Mesenchymal stem cell (in vitro differentiated cells and primary cell): ENCODE measurements at regions not wholly inside any gene's neighbourhood (a gene's known extent, or its start where the extent isn't known, plus 50 kb on each side); places are given as distances from the start of the nearest gene placed in this dataset.

Source experiments
- DNase-seq: peaks from one replicate; pipeline ENCODE4 v3.0.0-alpha.2; 2013
- H2AFZ ChIP-seq: one replicate; pipeline ENCODE4 v1.6.1; 2013; ENCODE audit warnings: low read depth, mild to moderate bottlenecking, control low read depth, inconsistent platforms, low read length, moderate library complexity
- H2AK5ac ChIP-seq: 2 replicates; pipeline ENCODE4 v1.6.1; 2013; ENCODE audit warnings: low read length, moderate library complexity, mild to moderate bottlenecking, inconsistent platforms; ENCODE audit not compliant: severe bottlenecking
- H2BK120ac ChIP-seq: one replicate; pipeline ENCODE4 v1.6.1; 2013; ENCODE audit warnings: low read depth, mild to moderate bottlenecking, inconsistent platforms, low read length, moderate library complexity
- H2BK12ac ChIP-seq, 2 experiments: one replicate each; pipeline ENCODE4 v1.6.1; 2013; ENCODE audit warnings: inconsistent platforms in 2 of 2, low read length in 2 of 2, mild to moderate bottlenecking in 2 of 2, moderate library complexity in 2 of 2, control low read depth in 1 of 2
- H2BK15ac ChIP-seq: one replicate; pipeline ENCODE4 v1.6.1; 2013; ENCODE audit warnings: mild to moderate bottlenecking, low read depth, inconsistent platforms; ENCODE audit not compliant: poor library complexity, severe bottlenecking
- H2BK5ac ChIP-seq: 2 replicates; pipeline ENCODE4 v1.6.1; 2013; ENCODE audit warnings: low read depth, mild to moderate bottlenecking, low read length, control low read depth, inconsistent platforms; ENCODE audit not compliant: poor library complexity, severe bottlenecking
- H3K14ac ChIP-seq, 2 experiments: one replicate each; pipeline ENCODE4 v1.6.1; 2013; ENCODE audit warnings: inconsistent platforms in 2 of 2, low read length in 2 of 2, control low read depth in 1 of 2, mild to moderate bottlenecking in 1 of 2, moderate library complexity in 1 of 2
- H3K18ac ChIP-seq, 2 experiments: one replicate each; pipeline ENCODE4 v1.6.1; 2013; ENCODE audit warnings: inconsistent platforms in 2 of 2, low read length in 2 of 2, control low read depth in 1 of 2, low read depth in 1 of 2, mild to moderate bottlenecking in 1 of 2
- H3K23ac ChIP-seq, 2 experiments: one replicate each; pipeline ENCODE4 v1.6.1; 2013; ENCODE audit warnings: inconsistent platforms in 2 of 2, low read length in 2 of 2, mild to moderate bottlenecking in 2 of 2, moderate library complexity in 2 of 2, control low read depth in 1 of 2
- H3K27ac ChIP-seq: 2 replicates; pipeline ENCODE4 v1.5.1; 2013; ENCODE audit warnings: mild to moderate bottlenecking, moderate library complexity, low read length, control low read depth, inconsistent platforms; ENCODE audit not compliant: poor library complexity, severe bottlenecking
- H3K27me3 ChIP-seq, 2 experiments: 2 replicates each; pipeline versions ENCODE4 v1.6.1 to v1.7.0; 2013; ENCODE audit warnings: low read length in 2 of 2, mild to moderate bottlenecking in 2 of 2, moderate library complexity in 2 of 2, control low read depth in 1 of 2, inconsistent platforms in 1 of 2; ENCODE audit not compliant: control insufficient read depth in 1 of 2, insufficient read depth in 1 of 2
- H3K36me3 ChIP-seq, 2 experiments: 2 replicates each; pipeline versions ENCODE4 v1.6.1 to v1.7.0; 2013; ENCODE audit warnings: low read length in 2 of 2, control low read depth in 1 of 2, inconsistent platforms in 1 of 2, low read depth in 1 of 2, mild to moderate bottlenecking in 1 of 2; ENCODE audit not compliant: insufficient read depth in 2 of 2, control insufficient read depth in 1 of 2
- H3K4ac ChIP-seq, 2 experiments: one replicate each; pipeline ENCODE4 v1.6.1; 2013; ENCODE audit warnings: inconsistent platforms in 2 of 2, low read length in 2 of 2, mild to moderate bottlenecking in 2 of 2, moderate library complexity in 2 of 2, control low read depth in 1 of 2, low read depth in 1 of 2
- H3K4me1 ChIP-seq: 2 replicates; pipeline ENCODE4 v1.6.1; 2013; ENCODE audit warnings: low read depth, low read length, control low read depth; ENCODE audit not compliant: control insufficient read depth, insufficient read depth
- H3K4me2 ChIP-seq: 2 replicates; pipeline ENCODE4 v1.6.1; 2013; ENCODE audit warnings: low read length, mild to moderate bottlenecking, inconsistent platforms; ENCODE audit not compliant: poor library complexity, severe bottlenecking
- H3K4me3 ChIP-seq, 2 experiments: 2 replicates each; pipeline versions ENCODE4 v1.5.1 to v1.7.0; 2013; ENCODE audit warnings: low read length in 2 of 2, mild to moderate bottlenecking in 2 of 2, control low read depth in 1 of 2, low read depth in 1 of 2; ENCODE audit not compliant: insufficient read depth in 1 of 2
- H3K79me1 ChIP-seq: replicated peaks from 2 replicates; pipeline ENCODE4 v1.6.1; 2013; ENCODE audit warnings: mild to moderate bottlenecking, control low read depth, low read length, inconsistent platforms; ENCODE audit not compliant: poor library complexity, severe bottlenecking
- H3K9ac ChIP-seq: 2 replicates; pipeline ENCODE4 v1.7.0; 2013; ENCODE audit warnings: mild to moderate bottlenecking, low read length, moderate library complexity
- H3K9me3 ChIP-seq: 2 replicates; pipeline ENCODE4 v1.7.0; 2013; ENCODE audit warnings: mild to moderate bottlenecking, low read length; ENCODE audit not compliant: control insufficient read depth
- H4K8ac ChIP-seq: one replicate; pipeline ENCODE4 v1.6.1; 2013; ENCODE audit warnings: inconsistent platforms, mild to moderate bottlenecking, low read length, moderate library complexity
- H4K91ac ChIP-seq: one replicate; pipeline ENCODE4 v1.6.1; 2013; ENCODE audit warnings: mild to moderate bottlenecking, low read length, inconsistent platforms
- WGBS: methylation state at CpG from one replicate; pipeline ENCODE4 v1.1.7; 2013; ENCODE audit warnings: mixed read lengths; 5-methylcytosine and 5-hydroxymethylcytosine counted together

GRCh38 chr14:41392226-41392625 is 214.4 kb upstream of the LRFN5 start:
- Histone ChIP-seq H3K18ac (no peak overlapping the region), H3K4ac (no peak overlapping the region), H3K9ac (no peak overlapping the region), H3K14ac (no peak overlapping the region), H2BK12ac (no peak overlapping the region), H3K27ac (no peak overlapping the region), H3K4me3 (no peak overlapping the region), H2BK15ac (no peak overlapping the region), H4K91ac (no peak overlapping the region), H3K23ac (no peak overlapping the region), H4K8ac (no peak overlapping the region), H3K27me3 (no peaks in the 10 kb centered on the region), H2AFZ (no peak overlapping the region), H3K4me1 (no peaks in the 10 kb centered on the region), H3K36me3 (no peaks in the 10 kb centered on the region), H3K4me2 (no peak overlapping the region), H2BK5ac (no peak overlapping the region), H3K9me3 (no peaks in the 10 kb centered on the region), H3K79me1 (no peaks in the 10 kb centered on the region), H2BK120ac (no peak overlapping the region), H2AK5ac (no peak overlapping the region)
- 92% methylated on average over 6 of the region's 6 CpGs for WGBS
- DNase-seq: no peak

- no peaks in the 10 kb centered on the region for H3K4me1 ChIP-seq
- WGBS: no CpG with 5 or more reads among the region's 1 CpG
- H2BK120ac ChIP-seq: no peak overlapping the region
- H2BK15ac ChIP-seq: no peak overlapping the region
- H3K9me3 ChIP-seq: no peaks in the 10 kb centered on the region
- H2AK5ac ChIP-seq: no peak overlapping the region
- H3K14ac ChIP-seq: no peak overlapping the region
- H3K18ac ChIP-seq: no peak overlapping the region
- H3K79me1 ChIP-seq: no peaks in the 10 kb centered on the region
- H3K27ac ChIP-seq: no peak overlapping the region
- DNase-seq: no peak
- H4K91ac ChIP-seq: no peak overlapping the region
- H2BK12ac ChIP-seq: no peak overlapping the region
- H4K8ac ChIP-seq: no peak overlapping the region
- no peak overlapping the region for H2AFZ ChIP-seq
- no peaks in the 10 kb centered on the region for H3K27me3 ChIP-seq
- H3K36me3 ChIP-seq: no peaks in the 10 kb centered on the region
- H3K4me2 ChIP-seq: no peak overlapping the region
- H2BK5ac ChIP-seq: no peak overlapping the region
- H3K4ac ChIP-seq: no peak overlapping the region
- H3K9ac ChIP-seq: no peak overlapping the region
- H3K23ac ChIP-seq: no peak overlapping the region
- H3K4me3 ChIP-seq: no peak overlapping the region
Observed at GRCh38 chr14:41389355-41389754, 217.3 kb upstream of the LRFN5 start.

GRCh38 chr14:41385797-41386196 is 220.9 kb upstream of the LRFN5 start:
- H4K8ac ChIP-seq: no peak overlapping the region
- no peak overlapping the region for H3K4me2 ChIP-seq
- no peak overlapping the region for H3K23ac ChIP-seq
- H2BK5ac ChIP-seq: no peak overlapping the region
- H3K14ac ChIP-seq: no peak overlapping the region
- H3K36me3 ChIP-seq: no peaks in the 10 kb centered on the region
- H3K4me1 ChIP-seq: no peaks in the 10 kb centered on the region
- H2BK12ac ChIP-seq: no peak overlapping the region
- 100% methylated on average over 1 of the region's 1 CpG for WGBS
- H3K27ac ChIP-seq: no peak overlapping the region
- no peaks in the 10 kb centered on the region for H3K79me1 ChIP-seq
- H2AK5ac ChIP-seq: no peak overlapping the region
- no peak overlapping the region for H2BK120ac ChIP-seq
- H3K4me3 ChIP-seq: no peak overlapping the region
- H3K18ac ChIP-seq: no peak overlapping the region
- H2AFZ ChIP-seq: no peak overlapping the region
- H2BK15ac ChIP-seq: no peak overlapping the region
- no peak overlapping the region for H4K91ac ChIP-seq
- H3K9me3 ChIP-seq: no peaks in the 10 kb centered on the region
- H3K4ac ChIP-seq: no peak overlapping the region
- DNase-seq: no peak
- H3K27me3 ChIP-seq: no peaks in the 10 kb centered on the region
- no peak overlapping the region for H3K9ac ChIP-seq

GRCh38 chr14:41380017-41380416 is 226.7 kb upstream of the LRFN5 start:
- Histone ChIP-seq H2BK12ac (no peak overlapping the region), H3K23ac (no peak overlapping the region), H2AK5ac (no peak overlapping the region), H3K4me1 (no peaks in the 10 kb centered on the region), H4K91ac (no peak overlapping the region), H3K14ac (no peak overlapping the region), H3K36me3 (no peaks in the 10 kb centered on the region), H4K8ac (no peak overlapping the region), H3K27me3 (no peaks in the 10 kb centered on the region), H2BK5ac (no peak overlapping the region), H3K9me3 (no peaks in the 10 kb centered on the region), H2BK15ac (no peak overlapping the region), H2AFZ (no peak overlapping the region), H3K4ac (no peak overlapping the region), H3K4me2 (no peak overlapping the region), H2BK120ac (no peak overlapping the region), H3K79me1 (no peaks in the 10 kb centered on the region), H3K27ac (no peak overlapping the region), H3K4me3 (no peak overlapping the region), H3K9ac (no peak overlapping the region), H3K18ac (no peak overlapping the region)
- no peak for DNase-seq
